Mucosa of stomach (tissue), 1 donor: ENCODE measurements at regions not wholly inside any gene's neighbourhood (a gene's known extent, or its start where the extent isn't known, plus 50 kb on each side); places are given as distances from the start of the nearest gene placed in this dataset.

Experiments
- H3K27me3 ChIP-seq: one replicate; pipeline ENCODE4 v1.7.0; 2013; ENCODE audit warnings: mild to moderate bottlenecking, low read length; ENCODE audit not compliant: control insufficient read depth, insufficient read depth
- H3K36me3 ChIP-seq: one replicate; pipeline ENCODE4 v1.7.0; 2013; ENCODE audit warnings: low read length; ENCODE audit not compliant: control insufficient read depth, insufficient read depth
- H3K4me1 ChIP-seq: one replicate; pipeline ENCODE4 v1.7.0; 2013; ENCODE audit warnings: mild to moderate bottlenecking, low read length; ENCODE audit not compliant: control insufficient read depth, insufficient read depth
- H3K4me3 ChIP-seq: one replicate; pipeline ENCODE4 v1.7.0; 2013; ENCODE audit warnings: low read length
- H3K9ac ChIP-seq: one replicate; pipeline ENCODE4 v1.7.0; 2013; ENCODE audit warnings: mild to moderate bottlenecking, low read length, moderate library complexity
- H3K9me3 ChIP-seq: one replicate; pipeline ENCODE4 v1.7.0; 2013; ENCODE audit warnings: mild to moderate bottlenecking, low read length, moderate library complexity; ENCODE audit not compliant: control insufficient read depth
- donor health status: Pancreatic carcinoma.

GRCh38 chr18:22467760-22468553 is 50.2 kb upstream of the CTAGE1 start:
- H3K9ac ChIP-seq, result no peak overlapping the region
- peaks cover 70% of the 10 kb centered on the region for H3K4me1 ChIP-seq
- no peaks in the 10 kb centered on the region for H3K36me3 ChIP-seq
- no peaks in the 10 kb centered on the region for H3K9me3 ChIP-seq
- no peaks in the 10 kb centered on the region for H3K27me3 ChIP-seq
- no peak overlapping the region for H3K4me3 ChIP-seq

- Histone ChIP-seq H3K36me3 (no peaks in the 10 kb centered on the region), H3K9ac (no peak overlapping the region), H3K4me3 (no peak overlapping the region), H3K27me3 (no peaks in the 10 kb centered on the region), H3K9me3 (no peaks in the 10 kb centered on the region), H3K4me1 (peaks cover 72% of the 10 kb centered on the region)
Observed at GRCh38 chr18:22468554-22468891, 50.8 kb upstream of the CTAGE1 start.

DNA sequence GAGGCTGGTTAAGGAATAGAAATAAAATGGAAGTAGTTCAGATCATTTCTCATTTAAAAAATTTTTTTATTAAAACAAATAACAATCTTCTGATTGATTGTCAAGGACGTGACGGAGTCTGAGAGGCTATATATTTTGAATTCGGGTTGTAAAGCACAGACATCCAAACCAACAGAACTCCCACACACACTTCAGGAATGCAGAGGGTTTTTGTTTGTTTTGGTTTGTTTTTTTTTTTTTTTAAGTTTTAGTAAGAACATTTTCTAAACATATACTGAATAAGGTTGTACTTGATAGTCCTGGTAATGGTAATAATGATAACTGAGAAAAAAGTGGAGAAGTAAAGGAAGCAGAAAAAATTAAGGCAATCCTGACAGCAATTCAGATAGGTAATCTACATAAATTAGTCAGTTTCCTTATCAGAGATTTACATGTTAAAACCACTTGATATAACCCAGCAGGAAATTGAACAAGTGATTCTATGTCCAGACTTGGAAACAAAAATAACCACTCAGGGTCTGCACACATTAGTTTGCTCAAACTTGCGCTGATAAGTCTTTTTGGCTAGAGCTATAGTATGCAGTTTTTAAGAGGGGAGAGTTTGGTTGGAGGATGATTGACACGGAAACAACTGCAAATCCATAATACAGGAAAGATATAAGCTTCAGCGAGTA is 51.5 kb upstream of the CTAGE1 start:
- Histone ChIP-seq H3K9ac (no peak overlapping the region), H3K9me3 (no peaks in the 10 kb centered on the region), H3K4me1 (peaks cover 72% of the 10 kb centered on the region), H3K36me3 (no peaks in the 10 kb centered on the region), H3K27me3 (no peaks in the 10 kb centered on the region), H3K4me3 (no peak overlapping the region)

DNA sequence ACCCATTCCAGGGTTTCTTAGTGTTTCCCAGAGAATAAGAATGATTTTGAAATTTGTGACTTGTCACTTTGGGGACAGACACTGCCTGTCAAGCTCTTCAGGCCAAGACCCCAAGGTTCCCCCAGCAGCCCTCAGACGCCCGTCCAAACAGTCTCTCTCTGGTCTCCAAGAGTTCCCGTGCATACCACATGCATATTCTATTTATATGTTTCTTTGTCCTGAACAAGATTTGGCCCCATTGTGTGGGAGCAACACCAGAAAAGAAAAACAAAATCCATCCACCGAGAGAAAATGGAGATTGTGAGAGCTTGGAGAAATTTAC is 52.2 kb upstream of the CTAGE1 start:
- H3K27me3 ChIP-seq, result no peaks in the 10 kb centered on the region
- H3K36me3 ChIP-seq, result no peaks in the 10 kb centered on the region
- no peaks in the 10 kb centered on the region for H3K9me3 ChIP-seq
- peaks cover 72% of the 10 kb centered on the region for H3K4me1 ChIP-seq
- no peak overlapping the region for H3K4me3 ChIP-seq
- H3K9ac ChIP-seq, result no peak overlapping the region

DNA sequence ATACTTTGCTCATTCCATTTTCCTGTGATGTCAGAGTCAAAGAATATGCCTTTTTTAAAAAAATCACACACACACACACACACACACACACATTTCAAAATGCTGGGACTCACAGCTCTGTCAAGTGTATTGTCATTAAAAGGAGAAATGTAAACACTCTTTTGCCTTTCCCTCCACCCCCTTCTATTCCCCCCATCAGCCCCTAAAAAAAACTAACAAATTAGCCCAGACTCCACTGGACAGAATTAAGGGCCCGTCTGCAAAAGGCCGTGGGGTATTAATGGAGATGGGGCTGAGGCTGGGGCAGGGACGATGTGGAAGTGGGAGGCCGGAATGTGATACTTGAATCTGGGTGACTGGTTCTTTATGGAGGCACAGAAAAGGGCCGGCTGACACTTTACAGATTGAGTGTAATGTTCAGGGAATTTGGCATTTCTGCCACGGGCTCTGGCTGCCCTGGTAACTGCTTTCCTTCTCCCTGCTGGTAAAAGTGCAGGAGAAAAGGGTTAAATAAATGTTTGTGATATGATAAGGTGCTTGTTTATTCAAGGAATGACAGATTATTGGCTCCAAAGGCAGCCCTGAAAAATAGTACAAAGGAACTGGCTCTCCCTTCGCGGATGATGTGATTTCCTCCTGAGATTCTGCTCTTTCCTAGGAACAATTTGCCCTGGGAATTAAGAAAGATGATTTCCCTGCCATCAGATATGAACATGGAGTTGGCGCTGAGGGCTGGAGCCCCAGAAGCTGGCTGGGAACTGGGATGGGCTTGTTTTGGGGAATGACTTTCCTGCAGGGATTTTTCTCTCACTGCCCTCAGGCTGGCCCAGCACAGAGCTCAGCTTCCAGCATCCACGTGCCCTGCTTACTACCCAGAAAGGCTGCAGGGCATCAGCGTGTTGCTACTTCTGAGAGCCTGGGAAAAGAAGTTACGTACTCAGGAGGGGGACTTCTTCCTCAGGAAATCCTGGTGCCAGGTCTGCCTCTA is 52.8 kb upstream of the CTAGE1 start:
- Histone ChIP-seq H3K4me1 (peaks cover 71% of the 10 kb centered on the region), H3K27me3 (no peaks in the 10 kb centered on the region), H3K9ac (no peak overlapping the region), H3K36me3 (no peaks in the 10 kb centered on the region), H3K4me3 (no peak overlapping the region), H3K9me3 (no peaks in the 10 kb centered on the region)

DNA sequence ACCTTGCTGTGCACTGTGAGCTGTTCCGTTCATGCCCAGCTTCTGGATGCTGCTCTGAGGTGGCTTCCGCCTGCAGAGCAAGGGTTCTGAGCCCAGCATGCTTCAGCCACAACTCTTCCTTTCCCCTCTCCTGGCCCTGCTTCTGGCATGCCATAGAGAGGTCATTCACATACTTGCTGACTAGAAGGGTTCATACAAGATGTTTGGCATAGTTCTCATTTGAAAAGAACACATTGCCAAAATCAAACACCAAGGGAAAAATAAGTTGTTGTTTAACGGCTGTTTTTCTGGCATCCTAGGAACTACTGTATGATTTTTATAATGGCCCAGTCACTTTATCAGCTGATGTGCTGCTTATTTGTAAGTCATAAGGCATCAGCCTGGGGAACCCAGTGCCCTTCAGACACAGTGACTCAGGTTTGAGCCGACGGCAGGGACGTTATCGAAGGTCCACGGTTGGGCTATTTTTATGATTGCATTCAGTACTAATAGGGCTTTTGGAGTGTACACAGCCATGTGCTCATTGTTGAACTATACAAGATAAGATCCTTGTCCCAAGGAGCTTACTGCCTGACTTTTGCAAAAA is 53.9 kb upstream of the CTAGE1 start:
- H3K36me3 ChIP-seq, result no peaks in the 10 kb centered on the region
- no peak overlapping the region for H3K9ac ChIP-seq
- peaks cover 60% of the 10 kb centered on the region for H3K4me1 ChIP-seq
- H3K27me3 ChIP-seq, result no peaks in the 10 kb centered on the region
- H3K4me3 ChIP-seq, result no peak overlapping the region
- no peaks in the 10 kb centered on the region for H3K9me3 ChIP-seq

DNA sequence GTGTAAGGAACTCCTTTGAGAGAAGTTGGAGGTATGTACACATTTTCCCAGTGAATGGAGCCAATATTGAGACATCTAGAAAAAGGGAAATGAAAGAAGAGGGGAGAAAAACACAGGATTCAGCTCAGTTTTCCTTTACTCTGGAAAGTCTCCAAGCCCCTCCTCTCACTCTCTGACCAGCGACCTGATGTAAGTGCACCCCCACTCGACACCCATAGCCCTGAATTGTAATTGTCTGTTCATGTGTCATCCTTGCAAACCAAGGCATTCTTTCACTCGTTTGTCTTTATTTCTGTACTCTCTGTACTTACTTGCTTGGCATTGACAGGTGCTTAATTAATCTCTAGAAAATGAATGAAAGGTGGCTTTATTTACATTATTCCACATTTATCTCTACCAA is 55.7 kb upstream of the CTAGE1 start:
- H3K4me3 ChIP-seq, result no peak overlapping the region
- no peaks in the 10 kb centered on the region for H3K9me3 ChIP-seq
- no peaks in the 10 kb centered on the region for H3K27me3 ChIP-seq
- H3K9ac ChIP-seq, result no peak overlapping the region
- H3K4me1 ChIP-seq, result peaks cover 43% of the 10 kb centered on the region
- H3K36me3 ChIP-seq, result no peaks in the 10 kb centered on the region

DNA sequence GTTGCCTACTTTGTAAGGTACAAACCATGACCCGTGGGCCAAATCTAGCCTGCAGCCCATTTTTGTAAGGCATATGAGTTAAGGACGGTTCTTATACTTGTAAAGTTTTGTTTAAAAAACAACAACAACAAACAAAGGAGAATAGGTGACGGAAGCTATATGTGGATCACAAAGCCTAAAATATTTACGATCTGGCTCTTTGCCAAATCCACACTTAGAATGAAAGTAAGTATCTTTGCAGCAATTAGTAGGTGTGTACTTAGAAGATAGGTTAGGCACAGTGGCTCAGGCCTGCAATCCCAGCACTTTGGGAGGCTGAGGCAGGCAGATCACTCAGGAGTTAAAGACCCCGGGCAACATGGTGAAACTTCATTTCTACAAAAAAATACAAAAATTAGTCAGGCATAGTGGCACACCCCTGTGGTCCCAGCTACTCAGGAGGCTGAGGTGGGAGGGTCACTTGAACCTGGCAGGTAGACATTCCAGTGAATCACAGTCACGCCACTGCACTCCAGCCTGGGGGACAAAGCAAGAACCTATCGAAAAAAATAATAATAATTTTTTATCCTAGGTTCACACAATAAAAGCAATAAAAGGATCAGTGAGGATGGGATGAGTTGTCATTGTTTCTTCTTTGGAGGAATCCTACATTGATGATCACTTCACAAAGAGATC is 57.8 kb upstream of the CTAGE1 start:
- peaks cover 25% of the 10 kb centered on the region for H3K4me1 ChIP-seq
- no peak overlapping the region for H3K9ac ChIP-seq
- H3K4me3 ChIP-seq, result no peak overlapping the region
- H3K9me3 ChIP-seq, result no peaks in the 10 kb centered on the region
- H3K36me3 ChIP-seq, result no peaks in the 10 kb centered on the region
- H3K27me3 ChIP-seq, result no peaks in the 10 kb centered on the region

GRCh38 chr18:22477222-22477621 is 59.5 kb upstream of the CTAGE1 start:
- peaks cover 9% of the 10 kb centered on the region for H3K4me1 ChIP-seq

DNA sequence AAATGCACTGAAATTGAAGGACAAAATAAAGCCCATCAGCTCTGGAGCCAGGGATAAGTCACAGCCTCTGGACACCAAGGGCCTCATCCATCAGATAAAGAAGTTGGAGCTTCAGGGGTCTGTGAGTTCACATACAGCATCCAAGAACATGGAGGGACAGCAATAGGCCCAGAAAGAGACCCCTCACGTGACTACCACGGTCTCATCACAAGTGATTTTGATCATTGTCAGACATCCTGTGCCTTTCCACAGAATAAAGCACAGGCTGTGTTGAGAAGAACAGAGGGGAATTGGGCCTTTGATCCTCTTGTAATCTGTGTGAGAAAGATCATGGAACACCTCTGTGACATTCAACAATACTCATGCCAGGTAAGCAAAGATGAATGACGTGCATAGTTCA is 65.2 kb upstream of the CTAGE1 start:
- H3K27me3 ChIP-seq, result no peaks in the 10 kb centered on the region

More at GRCh38 chr18:22477222-22477621, 59.5 kb upstream of the CTAGE1 start:
- Histone ChIP-seq H3K9ac (no peak overlapping the region), H3K9me3 (no peaks in the 10 kb centered on the region), H3K4me3 (no peak overlapping the region), H3K27me3 (no peaks in the 10 kb centered on the region), H3K36me3 (no peaks in the 10 kb centered on the region)

GRCh38 chr18:22483407-22483806 is 65.7 kb upstream of the CTAGE1 start:
- no peak overlapping the region for H3K4me3 ChIP-seq
- H3K4me1 ChIP-seq, result peaks cover 4% of the 10 kb centered on the region
- H3K9ac ChIP-seq, result no peak overlapping the region
- no peaks in the 10 kb centered on the region for H3K27me3 ChIP-seq
- no peaks in the 10 kb centered on the region for H3K9me3 ChIP-seq
- H3K36me3 ChIP-seq, result no peaks in the 10 kb centered on the region

More for the DNA sequence above, 65.2 kb upstream of the CTAGE1 start:
- no peaks in the 10 kb centered on the region for H3K4me1 ChIP-seq
- no peak overlapping the region for H3K4me3 ChIP-seq
- H3K9me3 ChIP-seq, result no peaks in the 10 kb centered on the region
- no peak overlapping the region for H3K9ac ChIP-seq
- no peaks in the 10 kb centered on the region for H3K36me3 ChIP-seq
